WTC11 (cell line): ENCODE measurements at regions not wholly inside any gene's neighbourhood (a gene's known extent, or its start where the extent isn't known, plus 50 kb on each side); places are given as distances from the start of the nearest gene placed in this dataset.

Experiments used
- ATAC-seq: fragments of 200-7000 bp; cut with Tn5 transposase; 2 replicates; pipeline ENCODE4 v1.10.0; 2021; ENCODE audit warnings: mild to moderate bottlenecking, moderate library complexity
- CTCF ChIA-PET: fragments of 300-600 bp; sonication (Branson Sonifier 250); formaldehyde crosslinking; loops from one replicate; lab custom pipeline; 2021; ENCODE audit warnings: antibody characterized with exemption; lab: Charles Lee
- POLR2A ChIA-PET: fragments of 350-600 bp; sonication (Branson Sonifier 250); formaldehyde crosslinking; loops from one replicate; lab custom pipeline; 2021; ENCODE audit warnings: antibody characterized with exemption; lab: Charles Lee
- DNase-seq: peaks from one replicate; pipeline ENCODE4 v3.0.0; 2021; ENCODE audit warnings: low spot score
- H3K27ac Mint-ChIP-seq: 2 replicates; pipeline ENCODE4 v1.8.0; 2021; ENCODE audit warnings: mixed read lengths
- H3K27me3 Mint-ChIP-seq: 2 replicates; pipeline ENCODE4 v1.8.0; 2021; ENCODE audit warnings: low read depth, mild to moderate bottlenecking, moderate library complexity, mixed read lengths
- H3K36me3 Mint-ChIP-seq: 2 replicates; pipeline ENCODE4 v1.8.0; 2021; ENCODE audit warnings: mixed read lengths
- H3K4me1 Mint-ChIP-seq: 2 replicates; pipeline ENCODE4 v1.8.0; 2022; ENCODE audit warnings: mixed read lengths
- H3K4me3 Mint-ChIP-seq: 2 replicates; pipeline ENCODE4 v1.8.0; 2021; ENCODE audit warnings: mild to moderate bottlenecking, moderate library complexity, mixed read lengths
- H3K9me3 Mint-ChIP-seq: 2 replicates; pipeline ENCODE4 v1.8.0; 2021; ENCODE audit warnings: mixed read lengths
- ATF1 ChIP-seq: sonication (generic); formaldehyde crosslinking; IDR thresholded peaks from 2 replicates; pipeline ENCODE4 v1.8.1; 2023; ENCODE audit warnings: mild to moderate bottlenecking, moderate library complexity, missing genetic modification reagents
- ESRRA ChIP-seq: sonication (generic); formaldehyde crosslinking; IDR thresholded peaks from 2 replicates; pipeline ENCODE4 v1.8.1; 2022; ENCODE audit warnings: mild to moderate bottlenecking, missing genetic modification reagents, borderline replicate concordance
- FOXJ3 ChIP-seq: sonication (generic); formaldehyde crosslinking; IDR thresholded peaks from 2 replicates; pipeline ENCODE4 v1.9.0; 2021; ENCODE audit warnings: missing genetic modification reagents, mild to moderate bottlenecking, borderline replicate concordance
- GRHL2 ChIP-seq: fragments of 250-450 bp; sonication (Bioruptor Pico); IDR thresholded peaks from 2 replicates; pipeline ENCODE4 v1.8.0; 2022; ENCODE audit warnings: mild to moderate bottlenecking, moderate library complexity; ENCODE audit not compliant: insufficient replicate concordance, severe bottlenecking
- IRF2 ChIP-seq: sonication (generic); formaldehyde crosslinking; IDR thresholded peaks from 2 replicates; pipeline ENCODE4 v1.8.0; 2022; ENCODE audit warnings: low read depth, missing genetic modification reagents, borderline replicate concordance
- KAT7 ChIP-seq: sonication (generic); formaldehyde crosslinking; IDR thresholded peaks from 2 replicates; pipeline ENCODE4 v1.8.1; 2023; ENCODE audit warnings: missing genetic modification reagents, mild to moderate bottlenecking, borderline replicate concordance
- NR1H2 ChIP-seq: sonication (generic); formaldehyde crosslinking; IDR thresholded peaks from 2 replicates; pipeline ENCODE4 v1.9.0; 2021; ENCODE audit warnings: mild to moderate bottlenecking, moderate library complexity, missing genetic modification reagents
- NR2C2 ChIP-seq: sonication (generic); formaldehyde crosslinking; IDR thresholded peaks from 2 replicates; pipeline ENCODE4 v1.8.0; 2022; ENCODE audit warnings: mild to moderate bottlenecking, missing genetic modification reagents
- SMAD3 ChIP-seq: sonication (generic); formaldehyde crosslinking; IDR thresholded peaks from 2 replicates; pipeline ENCODE4 v1.8.0; 2022; ENCODE audit warnings: missing genetic modification reagents, mild to moderate bottlenecking, borderline replicate concordance
- TEAD4 ChIP-seq: sonication (generic); formaldehyde crosslinking; IDR thresholded peaks from 2 replicates; pipeline ENCODE4 v1.8.0; 2022; ENCODE audit warnings: mild to moderate bottlenecking, missing genetic modification reagents
- ZMAT4 ChIP-seq: fragments of 250-450 bp; sonication (Bioruptor Pico); IDR thresholded peaks from 2 replicates; pipeline ENCODE4 v1.9.0; 2021; ENCODE audit warnings: mild to moderate bottlenecking
- ZNF138 ChIP-seq: sonication (generic); formaldehyde crosslinking; conservative IDR thresholded peaks from 2 replicates; pipeline ENCODE4 v1.8.1; 2022; ENCODE audit warnings: mild to moderate bottlenecking, moderate library complexity, missing genetic modification reagents
- ZNF232 ChIP-seq: sonication (generic); formaldehyde crosslinking; IDR thresholded peaks from 2 replicates; pipeline ENCODE4 v1.8.0; 2022; ENCODE audit warnings: mild to moderate bottlenecking, missing genetic modification reagents
- ZNF423 ChIP-seq: fragments of 250-450 bp; sonication (Bioruptor Pico); IDR thresholded peaks from 2 replicates; pipeline ENCODE4 v2.1.2; 2022; ENCODE audit warnings: mild to moderate bottlenecking, moderate library complexity
- ZNF532 ChIP-seq: fragments of 250-450 bp; sonication (Bioruptor Pico); IDR thresholded peaks from 2 replicates; pipeline ENCODE4 v1.9.0; 2021; ENCODE audit warnings: mild to moderate bottlenecking, borderline replicate concordance
- ZSCAN18 ChIP-seq: fragments of 250-450 bp; sonication (Bioruptor Pico); IDR thresholded peaks from 2 replicates; pipeline ENCODE4 v2.1.2; 2022; ENCODE audit warnings: mild to moderate bottlenecking, moderate library complexity
- TF ChIP-seq, protein P1 (sequence below): fragments of 250-450 bp; sonication (Bioruptor Pico); conservative IDR thresholded peaks from 2 replicates; pipeline ENCODE4 v1.9.0; 2021; ENCODE audit warnings: mild to moderate bottlenecking
- TF ChIP-seq, protein P2 (sequence below): sonication (generic); formaldehyde crosslinking; IDR thresholded peaks from 2 replicates; pipeline ENCODE4 v1.8.0; 2023; ENCODE audit warnings: missing genetic modification reagents, mild to moderate bottlenecking, borderline replicate concordance
- TF ChIP-seq, protein P3 (sequence below): sonication (generic); formaldehyde crosslinking; conservative IDR thresholded peaks from 2 replicates; pipeline ENCODE4 v1.8.1; 2022; ENCODE audit warnings: mild to moderate bottlenecking, missing genetic modification reagents

DNA sequence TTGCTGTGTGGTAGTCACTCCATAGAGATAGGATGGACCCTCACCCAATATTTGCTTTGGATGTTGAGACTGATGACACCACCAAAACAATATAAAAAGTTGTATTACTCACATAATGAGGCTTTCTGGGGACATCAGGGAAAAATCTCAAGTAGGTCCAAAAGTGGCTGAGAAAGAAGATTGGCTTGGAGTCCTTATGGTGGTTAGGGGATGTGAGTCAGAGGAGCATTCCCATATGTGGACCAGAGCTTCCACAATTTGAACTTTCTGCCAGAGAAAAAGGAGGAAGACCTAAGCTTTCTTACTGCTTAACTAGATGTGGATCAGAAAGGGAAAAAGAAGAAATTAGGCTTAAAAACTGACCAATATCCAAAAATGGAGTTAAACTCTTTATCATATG, 460.5 kb downstream of the SH3BGRL start:
- ATAC-seq (no peak), DNase-seq (no peak)
- ChIA-PET POLR2A (no interaction called here), CTCF (no interaction called here)
- Mint-ChIP-seq H3K36me3 (no peaks in the 10 kb centered on the region), H3K27me3 (no peaks in the 10 kb centered on the region; the same call in 1 of the 2 replicates), H3K27ac (no peak overlapping the region), H3K4me3 (no peak overlapping the region), H3K9me3 (no peaks in the 10 kb centered on the region), H3K4me1 (no peaks in the 10 kb centered on the region)
- TF ChIP-seq, protein P1, sequence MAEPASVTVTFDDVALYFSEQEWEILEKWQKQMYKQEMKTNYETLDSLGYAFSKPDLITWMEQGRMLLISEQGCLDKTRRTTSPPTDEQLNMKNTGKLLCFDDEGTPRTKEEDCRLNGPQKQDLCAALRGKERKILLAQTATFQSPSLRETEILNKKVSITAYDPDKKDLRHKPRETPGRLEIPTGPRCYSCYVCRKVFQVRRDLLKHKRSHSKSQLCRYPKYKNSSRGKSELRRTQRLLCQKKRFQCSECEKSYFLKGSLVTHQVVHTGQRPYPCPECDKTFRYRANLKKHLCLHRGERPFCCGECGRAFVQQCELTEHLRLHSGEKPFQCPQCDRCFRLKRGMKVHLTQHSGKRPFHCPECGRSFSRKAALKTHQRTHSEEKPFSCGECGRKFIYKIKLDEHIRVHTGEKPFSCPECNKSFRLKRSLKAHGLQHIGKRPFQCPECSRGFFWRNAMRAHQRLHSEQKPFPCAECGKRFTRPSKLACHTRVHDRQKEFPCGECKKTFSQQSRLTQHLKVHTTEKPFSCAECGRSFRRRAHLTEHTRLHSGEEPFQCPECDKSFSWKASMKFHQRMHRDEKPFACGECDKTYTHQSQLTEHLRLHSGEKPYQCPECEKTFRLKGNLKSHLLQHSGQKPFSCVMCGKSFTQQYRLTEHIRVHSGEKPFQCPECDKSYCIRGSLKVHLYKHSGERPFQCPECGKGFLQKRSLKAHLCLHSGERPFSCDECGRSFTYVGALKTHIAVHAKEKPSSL (CRISPR knock-in tag) = no peak
- TF ChIP-seq ATF1 = no peak
- no peak for TF ChIP-seq ZSCAN18 (CRISPR knock-in tag)
- TF ChIP-seq, protein P2, sequence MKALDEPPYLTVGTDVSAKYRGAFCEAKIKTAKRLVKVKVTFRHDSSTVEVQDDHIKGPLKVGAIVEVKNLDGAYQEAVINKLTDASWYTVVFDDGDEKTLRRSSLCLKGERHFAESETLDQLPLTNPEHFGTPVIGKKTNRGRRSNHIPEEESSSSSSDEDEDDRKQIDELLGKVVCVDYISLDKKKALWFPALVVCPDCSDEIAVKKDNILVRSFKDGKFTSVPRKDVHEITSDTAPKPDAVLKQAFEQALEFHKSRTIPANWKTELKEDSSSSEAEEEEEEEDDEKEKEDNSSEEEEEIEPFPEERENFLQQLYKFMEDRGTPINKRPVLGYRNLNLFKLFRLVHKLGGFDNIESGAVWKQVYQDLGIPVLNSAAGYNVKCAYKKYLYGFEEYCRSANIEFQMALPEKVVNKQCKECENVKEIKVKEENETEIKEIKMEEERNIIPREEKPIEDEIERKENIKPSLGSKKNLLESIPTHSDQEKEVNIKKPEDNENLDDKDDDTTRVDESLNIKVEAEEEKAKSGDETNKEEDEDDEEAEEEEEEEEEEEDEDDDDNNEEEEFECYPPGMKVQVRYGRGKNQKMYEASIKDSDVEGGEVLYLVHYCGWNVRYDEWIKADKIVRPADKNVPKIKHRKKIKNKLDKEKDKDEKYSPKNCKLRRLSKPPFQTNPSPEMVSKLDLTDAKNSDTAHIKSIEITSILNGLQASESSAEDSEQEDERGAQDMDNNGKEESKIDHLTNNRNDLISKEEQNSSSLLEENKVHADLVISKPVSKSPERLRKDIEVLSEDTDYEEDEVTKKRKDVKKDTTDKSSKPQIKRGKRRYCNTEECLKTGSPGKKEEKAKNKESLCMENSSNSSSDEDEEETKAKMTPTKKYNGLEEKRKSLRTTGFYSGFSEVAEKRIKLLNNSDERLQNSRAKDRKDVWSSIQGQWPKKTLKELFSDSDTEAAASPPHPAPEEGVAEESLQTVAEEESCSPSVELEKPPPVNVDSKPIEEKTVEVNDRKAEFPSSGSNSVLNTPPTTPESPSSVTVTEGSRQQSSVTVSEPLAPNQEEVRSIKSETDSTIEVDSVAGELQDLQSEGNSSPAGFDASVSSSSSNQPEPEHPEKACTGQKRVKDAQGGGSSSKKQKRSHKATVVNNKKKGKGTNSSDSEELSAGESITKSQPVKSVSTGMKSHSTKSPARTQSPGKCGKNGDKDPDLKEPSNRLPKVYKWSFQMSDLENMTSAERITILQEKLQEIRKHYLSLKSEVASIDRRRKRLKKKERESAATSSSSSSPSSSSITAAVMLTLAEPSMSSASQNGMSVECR (CRISPR knock-in tag) = no peak
- no peak for TF ChIP-seq GRHL2 (CRISPR knock-in tag)
- TF ChIP-seq SMAD3 (CRISPR knock-in tag) = no peak
- no peak for TF ChIP-seq ZNF423 (CRISPR knock-in tag)
- no peak for TF ChIP-seq ZNF532 (CRISPR knock-in tag)
- no peak for TF ChIP-seq ZNF138 (CRISPR knock-in tag)
- TF ChIP-seq KAT7 (CRISPR knock-in tag) = no peak

- Mint-ChIP-seq H3K27me3 (no peaks in the 10 kb centered on the region), H3K4me1 (no peaks in the 10 kb centered on the region), H3K36me3 (no peaks in the 10 kb centered on the region), H3K9me3 (0 out of 2 replicates have a peak, but pooled peaks cover 3% of the 10 kb centered on the region), H3K27ac (no peak overlapping the region), H3K4me3 (no peak overlapping the region)
- no peak for DNase-seq
- POLR2A ChIA-PET = no interaction called here
- CTCF ChIA-PET = no interaction called here
- ATAC-seq = no peak
- TF ChIP-seq ZMAT4 (CRISPR knock-in tag) = no peak
- TF ChIP-seq NR2C2 = no peak
- TF ChIP-seq ESRRA (CRISPR knock-in tag) = no peak
- TF ChIP-seq, protein P3, sequence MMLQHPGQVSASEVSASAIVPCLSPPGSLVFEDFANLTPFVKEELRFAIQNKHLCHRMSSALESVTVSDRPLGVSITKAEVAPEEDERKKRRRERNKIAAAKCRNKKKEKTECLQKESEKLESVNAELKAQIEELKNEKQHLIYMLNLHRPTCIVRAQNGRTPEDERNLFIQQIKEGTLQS (CRISPR knock-in tag) = no peak
- TF ChIP-seq TEAD4 (CRISPR knock-in tag) = no peak
- no peak for TF ChIP-seq NR1H2 (CRISPR knock-in tag)
- TF ChIP-seq FOXJ3 (CRISPR knock-in tag) = no peak
- no peak for TF ChIP-seq ZNF423 (CRISPR knock-in tag)
- no peak for TF ChIP-seq ZNF232 (CRISPR knock-in tag)
- no peak for TF ChIP-seq IRF2 (CRISPR knock-in tag)
- TF ChIP-seq ZNF138 (CRISPR knock-in tag) = no peak
These were observed 506.6 kb downstream of the SH3BGRL start for GRCh38 chrX:81708487-81708886.
